GM12878 (cell line): ENCODE measurements at regions not wholly inside any gene's neighbourhood (a gene's known extent, or its start where the extent isn't known, plus 50 kb on each side); places are given as distances from the start of the nearest gene placed in this dataset.

Source experiments
- ATAC-seq: fragments of 200-7000 bp; cut with Tn5 transposase; 3 replicates; pipeline ENCODE4 v1.9.1; 2020; ENCODE audit warnings: mild to moderate bottlenecking, moderate library complexity
- BruUV-seq: library from RNA; stranded (reverse); fragments of 400-500 nt; replicated peaks from 2 replicates; lab custom pipeline; 2021; lab: Mats Ljungman, UMichigan
- CTCF ChIA-PET: fragments of 300-600 bp; sonication (Branson Sonifier 250); formaldehyde crosslinking; extraction: SDS; loops from one replicate; lab custom pipeline; 2021; ENCODE audit warnings: inconsistent platforms; lab: Yijun Ruan, JAX
- POLR2A ChIA-PET: fragments of 350-600 bp; formaldehyde crosslinking; extraction: SDS; loops from one replicate; lab custom pipeline; 2021; ENCODE audit warnings: inconsistent platforms; lab: Charles Lee
- RAD21 ChIA-PET: fragments of 300-600 bp; sonication (Branson Sonifier 250); formaldehyde crosslinking; loops from one replicate; lab custom pipeline; 2023; ENCODE audit warnings: antibody characterized with exemption; ENCODE audit not compliant: unreplicated experiment; lab: Charles Lee
- SMC1A ChIA-PET: fragments of 300-600 bp; sonication (Branson Sonifier 250); formaldehyde crosslinking; loops from one replicate; lab custom pipeline; 2023; ENCODE audit not compliant: unreplicated experiment, uncharacterized antibody; lab: Charles Lee
- DNase-seq: peaks from one replicate; pipeline ENCODE4 v3.0.0-alpha.2; 2011; ENCODE audit warnings: low read depth, low spot score
- FAIRE-seq: peaks from 3 replicates; lab custom pipeline; 2011; peaks lifted over from hg19 to GRCh38; lab: Jason Lieb, UNC
- H2AFZ ChIP-seq: 2 replicates; pipeline ENCODE4 v1.6.0; 2011; ENCODE audit warnings: low read depth, low read length, control low read depth; ENCODE audit not compliant: control insufficient read depth
- H3K27ac ChIP-seq: 2 replicates; pipeline ENCODE4 v1.5.1; 2011; ENCODE audit warnings: control low read depth; ENCODE audit not compliant: control insufficient read depth, insufficient read depth
- H3K27me3 ChIP-seq, 2 experiments: replicated peaks in 1 of 2; 2 replicates each; pipeline versions ENCODE4 v1.6.0 to v1.6.1; 2011; ENCODE audit warnings: low read length in 1 of 2; ENCODE audit not compliant: control insufficient read depth in 2 of 2, insufficient read depth in 2 of 2
- H3K36me3 ChIP-seq, 2 experiments: 2 replicates each; pipeline ENCODE4 v1.5.1; 2011; ENCODE audit warnings: low read length in 1 of 2; ENCODE audit not compliant: control insufficient read depth in 2 of 2, insufficient read depth in 2 of 2
- H3K4me1 ChIP-seq: 2 replicates; pipeline ENCODE4 v1.6.1; 2011; ENCODE audit warnings: mild to moderate bottlenecking, low read length, moderate library complexity, mixed read lengths; ENCODE audit not compliant: control insufficient read depth, insufficient read depth
- H3K4me2 ChIP-seq: 2 replicates; pipeline ENCODE4 v1.6.0; 2011; ENCODE audit warnings: control low read depth; ENCODE audit not compliant: control insufficient read depth, insufficient read depth
- H3K4me3 ChIP-seq: fragments of 200-600 bp; sonication (generic); 2 replicates; pipeline ENCODE4 v1.5.1; 2016
- H3K79me2 ChIP-seq: 2 replicates; pipeline ENCODE4 v1.6.0; 2011; ENCODE audit warnings: low read length; ENCODE audit not compliant: control insufficient read depth, insufficient read depth
- H3K9ac ChIP-seq: 2 replicates; pipeline ENCODE4 v1.8.0; 2011; ENCODE audit warnings: low read length, control low read depth, mixed read lengths; ENCODE audit not compliant: control insufficient read depth, insufficient read depth
- H3K9me3 ChIP-seq: replicated peaks from 3 replicates; pipeline ENCODE4 v1.5.1; 2011; ENCODE audit warnings: mild to moderate bottlenecking, low read length; ENCODE audit not compliant: control insufficient read depth, insufficient read depth
- H4K20me1 ChIP-seq: 2 replicates; pipeline ENCODE4 v1.6.0; 2011; ENCODE audit not compliant: control insufficient read depth, insufficient read depth
- CBX3 ChIP-seq: fragments of 200-600 bp; sonication (generic); IDR thresholded peaks from 2 replicates; pipeline ENCODE4 v1.6.1; 2016; ENCODE audit warnings: low read depth, borderline replicate concordance
- HDGF ChIP-seq: fragments of 450-650 bp; IDR thresholded peaks from 2 replicates; pipeline ENCODE4 v1.6.1; 2016; ENCODE audit warnings: antibody characterized with exemption
- MEF2A ChIP-seq: IDR thresholded peaks from 2 replicates; pipeline ENCODE4 v1.6.1; 2011; ENCODE audit warnings: low read depth, mild to moderate bottlenecking, low read length, moderate library complexity; ENCODE audit not compliant: insufficient read depth
- PKNOX1 ChIP-seq: fragments of 450-650 bp; IDR thresholded peaks from 2 replicates; pipeline ENCODE4 v1.6.1; 2016; ENCODE audit warnings: mild to moderate bottlenecking
- POLR2A ChIP-seq: IDR thresholded peaks from 2 replicates; pipeline ENCODE4 v1.6.1; 2011; ENCODE audit warnings: low read depth, mild to moderate bottlenecking, low read length
- RFX5 ChIP-seq: IDR thresholded peaks from 2 replicates; pipeline ENCODE4 v1.6.1; 2011; ENCODE audit warnings: low read depth, low read length, improper control_type of control experiment
- SMAD1 ChIP-seq: fragments of 450-650 bp; IDR thresholded peaks from 2 replicates; pipeline ENCODE4 v1.6.1; 2018; ENCODE audit warnings: mild to moderate bottlenecking, low read depth; ENCODE audit not compliant: partially characterized antibody
- TCF3 ChIP-seq: IDR thresholded peaks from 2 replicates; pipeline ENCODE4 v1.6.1; 2012; ENCODE audit warnings: low read depth, mild to moderate bottlenecking, low read length, borderline replicate concordance; ENCODE audit not compliant: insufficient read depth
- WGBS: methylation state at CpG from one replicate; pipeline ENCODE4 v1.1.6; 2016; ENCODE audit warnings: low lambda C conversion rate; ENCODE audit not compliant: insufficient replicate concordance, insufficient coverage; ENCODE audit errors: missing lambda C conversion rate; 5-methylcytosine and 5-hydroxymethylcytosine counted together
- in situ Hi-C: fragments of 300-500 bp; cut with MboI; formaldehyde crosslinking; loops from 9 replicates; pipeline ENCODE4 v1.14.3; 2018; ENCODE audit warnings: mixed read lengths
- intact Hi-C: fragments of 100-400 bp; cut with micrococcal nuclease; formaldehyde crosslinking; loops from one replicate; pipeline ENCODE4 v1.14.2; 2022; ENCODE audit not compliant: unreplicated experiment
- TF ChIP-seq, protein P1 (sequence below): fragments of 450-650 bp; IDR thresholded peaks from 2 replicates; pipeline ENCODE4 v1.6.1; 2017; ENCODE audit warnings: borderline replicate concordance
- TF ChIP-seq, protein P2 (sequence below): fragments of 450-650 bp; IDR thresholded peaks from 2 replicates; pipeline ENCODE4 v1.6.1; 2017; ENCODE audit warnings: antibody characterized with exemption, mild to moderate bottlenecking, moderate library complexity

- TF ChIP-seq SMAD1: no peak
- TF ChIP-seq, all 136 proteins: peak for 0
Measured at GRCh38 chr1:177495878-177496277, 325.1 kb downstream of the BRINP2 start (continued).

GRCh38 chr1:177490786-177491185 is 320.0 kb downstream of the BRINP2 start:
- SMC1A ChIA-PET: interaction anchor here (1.2 to 1.7 kb wide), 2 partner anchors 11 to 455 kb away, joined by 3 to 4 read pairs; no protein-coding TSS in a partner anchor
- in situ Hi-C loops: no loop called here
- H3K36me3 ChIP-seq: no peaks in the 10 kb centered on the region
- H4K20me1 ChIP-seq: no peaks in the 10 kb centered on the region
- BruUV-seq: no TSS peak
- H3K27me3 ChIP-seq: no peaks in the 10 kb centered on the region; a peak in 1 of 4 replicates
- no peak for DNase-seq
- H3K4me2 ChIP-seq: no peak overlapping the region
- POLR2A ChIA-PET: no interaction called here
- RAD21 ChIA-PET: interaction anchor here (1.0 kb wide), 1 partner anchor 76 kb away, joined by 3 read pairs; no protein-coding TSS in a partner anchor
- no peaks in the 10 kb centered on the region for H3K79me2 ChIP-seq
- H3K27ac ChIP-seq: no peak overlapping the region
- no peaks in the 10 kb centered on the region for H3K4me1 ChIP-seq
- H3K9me3 ChIP-seq: no peaks in the 10 kb centered on the region
- CTCF ChIA-PET: interaction anchor here (1.2 kb wide), 1 partner anchor 290 kb away, joined by 3 read pairs; no protein-coding TSS in a partner anchor
- no peak overlapping the region for H3K9ac ChIP-seq
- 45% methylated on average over 2 of the region's 2 CpGs for WGBS
- no peak for TF ChIP-seq HDGF
- H3K4me3 ChIP-seq: no peak overlapping the region
- no peak overlapping the region for H2AFZ ChIP-seq
- intact Hi-C loops: no loop called here
- FAIRE-seq: no peak
- no peak for ATAC-seq

GRCh38 chr1:177490036-177490639 is 319.4 kb downstream of the BRINP2 start:
- POLR2A ChIA-PET: no interaction called here
- Histone ChIP-seq H3K4me1 (no peaks in the 10 kb centered on the region), H3K4me2 (no peak overlapping the region), H3K27me3 (no peaks in the 10 kb centered on the region; a peak in 1 of 4 replicates), H3K9ac (no peak overlapping the region), H3K9me3 (no peaks in the 10 kb centered on the region), H3K27ac (no peak overlapping the region), H2AFZ (no peak overlapping the region), H3K4me3 (no peak overlapping the region), H3K79me2 (no peaks in the 10 kb centered on the region), H4K20me1 (no peaks in the 10 kb centered on the region), H3K36me3 (no peaks in the 10 kb centered on the region)
- FAIRE-seq (no peak), DNase-seq (no peak), ATAC-seq (no peak)
- RAD21 ChIA-PET: interaction anchor here (0.6 to 1.0 kb wide), 2 partner anchors 77 to 943 kb away, joined by 3 read pairs; no protein-coding TSS in a partner anchor
- BruUV-seq: no TSS peak
- 34% methylated on average over 6 of the region's 6 CpGs for WGBS
- intact Hi-C loops: no loop called here
- in situ Hi-C loops: no loop called here
- CTCF ChIA-PET: interaction anchor here (0.9 to 1.2 kb wide), 4 partner anchors 9 to 423 kb away, joined by 3 read pairs; no protein-coding TSS in a partner anchor
- SMC1A ChIA-PET: interaction anchor here (1.2 to 1.7 kb wide), 3 partner anchors 12 to 456 kb away, joined by 3 to 4 read pairs (median 3); no protein-coding TSS in a partner anchor
- TF ChIP-seq TCF3 (no peak), CBX3 (no peak), MEF2A (no peak), RFX5 (no peak), PKNOX1 (no peak), POLR2A (no peak)
- TF ChIP-seq, protein P1, sequence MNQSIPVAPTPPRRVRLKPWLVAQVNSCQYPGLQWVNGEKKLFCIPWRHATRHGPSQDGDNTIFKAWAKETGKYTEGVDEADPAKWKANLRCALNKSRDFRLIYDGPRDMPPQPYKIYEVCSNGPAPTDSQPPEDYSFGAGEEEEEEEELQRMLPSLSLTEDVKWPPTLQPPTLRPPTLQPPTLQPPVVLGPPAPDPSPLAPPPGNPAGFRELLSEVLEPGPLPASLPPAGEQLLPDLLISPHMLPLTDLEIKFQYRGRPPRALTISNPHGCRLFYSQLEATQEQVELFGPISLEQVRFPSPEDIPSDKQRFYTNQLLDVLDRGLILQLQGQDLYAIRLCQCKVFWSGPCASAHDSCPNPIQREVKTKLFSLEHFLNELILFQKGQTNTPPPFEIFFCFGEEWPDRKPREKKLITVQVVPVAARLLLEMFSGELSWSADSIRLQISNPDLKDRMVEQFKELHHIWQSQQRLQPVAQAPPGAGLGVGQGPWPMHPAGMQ: no peak
- TF ChIP-seq, protein P2, sequence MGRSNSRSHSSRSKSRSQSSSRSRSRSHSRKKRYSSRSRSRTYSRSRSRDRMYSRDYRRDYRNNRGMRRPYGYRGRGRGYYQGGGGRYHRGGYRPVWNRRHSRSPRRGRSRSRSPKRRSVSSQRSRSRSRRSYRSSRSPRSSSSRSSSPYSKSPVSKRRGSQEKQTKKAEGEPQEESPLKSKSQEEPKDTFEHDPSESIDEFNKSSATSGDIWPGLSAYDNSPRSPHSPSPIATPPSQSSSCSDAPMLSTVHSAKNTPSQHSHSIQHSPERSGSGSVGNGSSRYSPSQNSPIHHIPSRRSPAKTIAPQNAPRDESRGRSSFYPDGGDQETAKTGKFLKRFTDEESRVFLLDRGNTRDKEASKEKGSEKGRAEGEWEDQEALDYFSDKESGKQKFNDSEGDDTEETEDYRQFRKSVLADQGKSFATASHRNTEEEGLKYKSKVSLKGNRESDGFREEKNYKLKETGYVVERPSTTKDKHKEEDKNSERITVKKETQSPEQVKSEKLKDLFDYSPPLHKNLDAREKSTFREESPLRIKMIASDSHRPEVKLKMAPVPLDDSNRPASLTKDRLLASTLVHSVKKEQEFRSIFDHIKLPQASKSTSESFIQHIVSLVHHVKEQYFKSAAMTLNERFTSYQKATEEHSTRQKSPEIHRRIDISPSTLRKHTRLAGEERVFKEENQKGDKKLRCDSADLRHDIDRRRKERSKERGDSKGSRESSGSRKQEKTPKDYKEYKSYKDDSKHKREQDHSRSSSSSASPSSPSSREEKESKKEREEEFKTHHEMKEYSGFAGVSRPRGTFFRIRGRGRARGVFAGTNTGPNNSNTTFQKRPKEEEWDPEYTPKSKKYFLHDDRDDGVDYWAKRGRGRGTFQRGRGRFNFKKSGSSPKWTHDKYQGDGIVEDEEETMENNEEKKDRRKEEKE: no peak
